ENCODE measurements at regions not wholly inside any gene's neighbourhood (a gene's known extent, or its start where the extent isn't known, plus 50 kb on each side); places are given as distances from the start of the nearest gene placed in this dataset.

- BruUV-seq (replicated peaks), result no TSS peak
- H3K9me2 ChIP-seq (ENCODE audit: insufficient read depth), result no peaks in the 10 kb centered on the region
- no peaks in the 10 kb centered on the region for H3K36me3 ChIP-seq (ENCODE audit: control insufficient read depth in 1 of 2, insufficient read depth in 2 of 2, low read length in 2 of 2)
- no peak overlapping the region for H2AFZ ChIP-seq (ENCODE audit: low read depth, low read length, poor library complexity, severe bottlenecking)
- H3K27ac ChIP-seq (ENCODE audit: low read depth, low read length), result no peak overlapping the region
- DNase-seq (ENCODE audit: low read depth, low spot score) (no peak), ATAC-seq (no peak)
- no peak overlapping the region for H3K9ac ChIP-seq (ENCODE audit: low read length)
- intact Hi-C loops (cut with micrococcal nuclease), result no loop called here
- TF ChIP-seq ZBTB33 (IDR thresholded peaks at IDR 0.05; ENCODE audit: extremely low read depth, insufficient replicate concordance, low read length), result no peak
- TF ChIP-seq MAX (IDR thresholded peaks at IDR 0.05), result no peak
- no peak for TF ChIP-seq ZFX (IDR thresholded peaks at IDR 0.05)
- no peak for TF ChIP-seq YY1 (IDR thresholded peaks at IDR 0.05; ENCODE audit: extremely low read depth, insufficient replicate concordance, low read depth, low read length)
- TF ChIP-seq ZNF274 (IDR thresholded peaks at IDR 0.05; ENCODE audit: low read depth, low read length), result no peak
- TF ChIP-seq RAD21 (IDR thresholded peaks at IDR 0.05; ENCODE audit: low read depth), result no peak
- no peak for TF ChIP-seq TCF7L2 (IDR thresholded peaks at IDR 0.05; ENCODE audit: borderline replicate concordance, extremely low read depth, insufficient read depth, insufficient read length)
- RAD21 ChIA-PET (ENCODE audit: low non-redundant PET in 1 of 2, low total read pairs in 2 of 2, uncharacterized antibody in 2 of 2, unreplicated experiment in 2 of 2), result no interaction called here
- POLR2A ChIA-PET, result no interaction called here
- H3K4me3 ChIP-seq (replicated peaks in 1 of 2; ENCODE audit: low read depth in 1 of 2, low read length in 2 of 2), result no peak overlapping the region
- H3K9me3 ChIP-seq (ENCODE audit: control insufficient read depth in 1 of 2, insufficient read depth in 1 of 2, low read depth in 1 of 2, low read length in 2 of 2), result no peaks in the 10 kb centered on the region
- H3K27me3 ChIP-seq (ENCODE audit: insufficient read depth, low read length), result no peaks in the 10 kb centered on the region
- no peak overlapping the region for H3K4me2 ChIP-seq (ENCODE audit: low read length)
- no peaks in the 10 kb centered on the region for H3K4me1 ChIP-seq (ENCODE audit: control insufficient read depth in 1 of 2, insufficient read depth in 2 of 2, low read length in 2 of 2)
- CTCF ChIA-PET, result no interaction called here
- no peaks in the 10 kb centered on the region for H3K79me2 ChIP-seq (ENCODE audit: insufficient read depth, low read length)
- H4K20me1 ChIP-seq (ENCODE audit: insufficient read depth), result no peaks in the 10 kb centered on the region
Measured at GRCh38 chr4:179738822-179739221, 2296.6 kb upstream of the AGA start.

Measured in HCT116 (cell line).